AG04450 (cell line): ENCODE measurements at regions not wholly inside any gene's neighbourhood (a gene's known extent, or its start where the extent isn't known, plus 50 kb on each side); places are given as distances from the start of the nearest gene placed in this dataset.

ENCODE experiments used
- CTCF ChIA-PET: fragments of 300-600, 350-600 bp; formaldehyde crosslinking; extraction: SDS; loops from one replicate; lab custom pipeline; 2022; ENCODE audit warnings: antibody characterized with exemption, inconsistent platforms; lab: Charles Lee
- POLR2A ChIA-PET: fragments of 350-600 bp; formaldehyde crosslinking; extraction: SDS; loops from one replicate; lab custom pipeline; 2021; ENCODE audit warnings: antibody characterized with exemption, inconsistent platforms; lab: Yijun Ruan, JAX
- DNase-seq: peaks from one replicate; pipeline ENCODE4 v3.0.0-alpha.2; 2011; ENCODE audit warnings: low read depth, low spot score
- H3K27ac ChIP-seq: one replicate; pipeline ENCODE4 v1.5.1; 2012; ENCODE audit warnings: low read depth, low read length, control low read depth
- H3K27me3 ChIP-seq: one replicate; pipeline ENCODE4 v1.6.0; 2012; ENCODE audit warnings: low read length; ENCODE audit not compliant: control insufficient read depth, insufficient read depth
- H3K4me3 ChIP-seq: 2 replicates; pipeline ENCODE4 v1.5.1; 2011; ENCODE audit warnings: mild to moderate bottlenecking, low read depth, low read length, control low read depth
- H3K9me3 ChIP-seq: 2 replicates; pipeline ENCODE4 v1.5.1; 2012; ENCODE audit warnings: low read length; ENCODE audit not compliant: control insufficient read depth, insufficient read depth
- TF ChIP-seq, protein P1 (sequence below): IDR thresholded peaks from 2 replicates; pipeline ENCODE4 v1.5.1; 2011; ENCODE audit warnings: low read depth, low read length, control low read depth, inconsistent platforms

DNA sequence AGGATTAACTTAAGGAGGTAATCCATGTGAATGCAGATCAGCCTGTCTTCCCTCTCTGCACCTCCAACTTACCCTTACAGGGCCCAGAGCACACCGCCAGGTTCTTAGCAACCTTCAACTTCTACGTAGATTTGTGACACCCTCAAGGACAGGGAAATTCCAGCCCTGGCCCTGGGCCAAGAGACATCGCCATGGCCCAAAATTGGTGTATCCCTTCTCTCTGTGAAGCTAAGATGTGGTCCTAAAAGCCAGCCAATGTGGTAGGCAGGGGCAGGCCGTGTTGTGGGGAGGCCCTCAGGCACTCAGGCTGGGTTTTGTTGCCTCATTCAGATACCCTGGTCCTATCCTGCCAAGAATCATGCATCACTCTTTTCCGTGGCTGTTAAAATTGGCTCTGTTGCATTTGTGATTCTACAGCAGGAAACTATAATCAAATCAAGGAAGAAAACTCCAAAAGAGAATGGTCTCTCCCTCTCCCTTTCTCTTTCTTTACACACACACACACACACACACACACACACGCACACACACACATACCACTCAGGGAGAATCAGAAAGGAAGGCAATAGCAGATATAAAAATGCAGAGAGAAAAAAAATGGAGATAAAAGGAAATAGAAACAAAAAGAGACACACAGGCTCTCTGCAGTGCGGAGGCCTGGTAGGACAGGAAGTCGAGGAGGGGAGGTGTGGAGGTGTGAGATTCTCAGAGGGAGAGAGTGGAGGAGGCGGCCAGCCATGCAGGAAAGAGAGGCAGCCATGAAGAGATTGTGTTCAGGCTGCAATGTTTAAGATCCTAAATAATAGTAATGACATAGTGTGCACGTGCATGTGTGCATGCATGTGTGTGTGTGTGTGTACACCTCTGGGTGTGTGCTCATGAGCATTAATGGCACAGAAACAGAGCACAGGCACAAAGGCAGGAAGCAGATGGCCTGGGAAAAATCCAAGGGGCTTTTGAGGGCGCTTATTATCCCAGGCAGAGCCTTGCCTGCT is 201.8 kb upstream of the LRFN2 start:
- no peaks in the 10 kb centered on the region for H3K9me3 ChIP-seq
- H3K4me3 ChIP-seq, result no peak overlapping the region
- no peak for DNase-seq
- TF ChIP-seq, protein P1, sequence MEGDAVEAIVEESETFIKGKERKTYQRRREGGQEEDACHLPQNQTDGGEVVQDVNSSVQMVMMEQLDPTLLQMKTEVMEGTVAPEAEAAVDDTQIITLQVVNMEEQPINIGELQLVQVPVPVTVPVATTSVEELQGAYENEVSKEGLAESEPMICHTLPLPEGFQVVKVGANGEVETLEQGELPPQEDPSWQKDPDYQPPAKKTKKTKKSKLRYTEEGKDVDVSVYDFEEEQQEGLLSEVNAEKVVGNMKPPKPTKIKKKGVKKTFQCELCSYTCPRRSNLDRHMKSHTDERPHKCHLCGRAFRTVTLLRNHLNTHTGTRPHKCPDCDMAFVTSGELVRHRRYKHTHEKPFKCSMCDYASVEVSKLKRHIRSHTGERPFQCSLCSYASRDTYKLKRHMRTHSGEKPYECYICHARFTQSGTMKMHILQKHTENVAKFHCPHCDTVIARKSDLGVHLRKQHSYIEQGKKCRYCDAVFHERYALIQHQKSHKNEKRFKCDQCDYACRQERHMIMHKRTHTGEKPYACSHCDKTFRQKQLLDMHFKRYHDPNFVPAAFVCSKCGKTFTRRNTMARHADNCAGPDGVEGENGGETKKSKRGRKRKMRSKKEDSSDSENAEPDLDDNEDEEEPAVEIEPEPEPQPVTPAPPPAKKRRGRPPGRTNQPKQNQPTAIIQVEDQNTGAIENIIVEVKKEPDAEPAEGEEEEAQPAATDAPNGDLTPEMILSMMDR, result no peak
- POLR2A ChIA-PET, result no interaction called here
- H3K27me3 ChIP-seq, result no peaks in the 10 kb centered on the region
- CTCF ChIA-PET, result no interaction called here
- H3K27ac ChIP-seq, result no peak overlapping the region

DNA sequence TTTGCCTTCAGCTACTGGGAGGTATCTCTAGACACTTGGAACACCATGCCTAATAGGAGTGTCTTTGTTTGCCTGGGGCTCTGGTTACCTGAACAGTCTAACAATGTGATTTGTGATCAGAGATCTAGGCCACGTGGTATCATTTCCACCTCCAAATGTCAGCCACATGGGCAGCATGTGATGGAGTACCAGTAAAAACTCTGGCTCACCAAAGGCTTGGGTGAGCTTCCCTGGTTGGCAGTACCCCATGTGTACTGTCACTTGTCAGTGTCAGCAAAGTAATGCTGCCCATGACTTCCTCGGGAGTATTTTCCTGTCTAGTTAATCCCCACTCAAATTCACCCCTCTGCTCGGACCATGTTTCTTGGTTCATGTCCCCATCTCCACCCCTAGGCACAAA is 195.2 kb upstream of the LRFN2 start:
- Histone ChIP-seq H3K4me3 (no peak overlapping the region), H3K27me3 (no peaks in the 10 kb centered on the region), H3K27ac (no peak overlapping the region), H3K9me3 (no peaks in the 10 kb centered on the region)
- TF ChIP-seq, protein P1, result no peak
- ChIA-PET CTCF (no interaction called here), POLR2A (no interaction called here)
- DNase-seq, result no peak

DNA sequence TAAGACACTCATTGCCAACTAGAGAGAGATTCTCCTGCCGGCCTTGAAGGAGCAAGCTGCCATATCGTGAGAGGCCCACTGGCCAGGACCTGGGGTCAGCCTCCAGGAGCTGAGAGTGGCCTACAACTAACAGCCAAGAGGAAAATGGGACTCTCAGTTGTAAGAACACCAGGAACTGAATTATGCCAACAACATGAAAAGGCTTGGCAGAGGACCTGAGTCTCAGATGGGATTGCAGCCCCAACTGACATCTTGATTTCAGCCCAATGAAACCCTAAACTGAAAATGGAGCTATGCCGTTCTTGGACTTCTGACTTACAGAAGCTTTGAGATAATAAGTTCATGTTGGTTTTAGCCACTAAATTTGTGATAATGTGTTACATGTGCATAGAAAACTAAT is 193.5 kb upstream of the LRFN2 start:
- Histone ChIP-seq H3K27me3 (no peaks in the 10 kb centered on the region), H3K4me3 (no peak overlapping the region), H3K9me3 (no peaks in the 10 kb centered on the region), H3K27ac (no peak overlapping the region)
- no peak for DNase-seq
- TF ChIP-seq, protein P1, result no peak
- ChIA-PET CTCF (no interaction called here), POLR2A (no interaction called here)

DNA sequence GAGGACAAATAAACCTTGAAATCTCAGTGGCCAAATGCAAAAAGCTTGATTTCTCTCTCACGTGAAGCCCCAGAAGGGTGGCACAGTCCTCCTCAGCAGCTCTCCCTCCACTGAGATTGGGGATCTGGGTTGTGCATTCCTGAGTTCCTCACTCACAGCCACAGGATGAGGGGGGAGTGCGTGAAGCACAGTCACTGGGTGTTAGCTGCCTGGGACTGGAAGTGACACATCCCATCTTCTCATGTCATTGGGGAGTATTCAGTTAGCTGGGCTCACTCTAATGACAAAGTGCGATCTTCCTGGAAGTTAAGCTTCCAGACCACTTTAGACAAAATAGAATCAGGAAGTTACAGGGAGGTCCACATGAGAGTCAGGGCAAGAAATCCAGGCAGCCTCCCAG is 192.2 kb upstream of the LRFN2 start:
- H3K4me3 ChIP-seq, result no peak overlapping the region
- H3K27ac ChIP-seq, result no peak overlapping the region
- no peaks in the 10 kb centered on the region for H3K9me3 ChIP-seq
- ChIA-PET POLR2A (no interaction called here), CTCF (interaction anchor here (1.0 kb wide), 1 partner anchor 249 kb away, joined by 3 read pairs; no protein-coding TSS in a partner anchor)
- TF ChIP-seq, protein P1, result no peak
- no peak for DNase-seq
- H3K27me3 ChIP-seq, result no peaks in the 10 kb centered on the region

DNA sequence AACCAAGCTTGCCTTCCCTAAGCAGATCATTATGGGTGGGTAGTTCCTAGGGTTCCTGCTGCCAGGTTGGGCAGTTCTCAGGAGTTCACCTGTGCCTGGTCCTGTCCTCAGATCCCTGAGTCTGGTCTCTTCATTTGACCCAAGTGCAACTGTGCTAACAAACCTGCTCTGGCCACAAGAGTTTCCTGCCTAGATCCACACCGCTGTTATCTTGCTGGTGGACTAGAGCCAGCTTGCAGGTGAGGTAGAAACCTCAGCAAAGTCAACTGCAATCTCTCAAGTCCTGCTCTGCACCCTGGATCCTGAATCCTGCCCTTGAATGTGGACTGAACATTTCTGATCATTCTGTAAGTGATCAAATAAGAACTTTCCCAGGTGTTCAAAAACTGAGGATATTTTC is 191.8 kb upstream of the LRFN2 start:
- CTCF ChIA-PET, result interaction anchor here (1.0 kb wide), 1 partner anchor 249 kb away, joined by 3 read pairs; no protein-coding TSS in a partner anchor
- no peak for DNase-seq
- H3K27me3 ChIP-seq, result no peaks in the 10 kb centered on the region
- TF ChIP-seq, protein P1, result no peak
- POLR2A ChIA-PET, result no interaction called here
- H3K4me3 ChIP-seq, result no peak overlapping the region
- no peak overlapping the region for H3K27ac ChIP-seq
- no peaks in the 10 kb centered on the region for H3K9me3 ChIP-seq
